SW 1271 (cell line): ENCODE measurements at regions not wholly inside any gene's neighbourhood (a gene's known extent, or its start where the extent isn't known, plus 50 kb on each side); places are given as distances from the start of the nearest gene placed in this dataset.

Experiments used
- DNase-seq, 2 experiments: peaks; one replicate each; lab custom pipeline; 2025; lab: John Stamatoyannopoulos, UW

DNA sequence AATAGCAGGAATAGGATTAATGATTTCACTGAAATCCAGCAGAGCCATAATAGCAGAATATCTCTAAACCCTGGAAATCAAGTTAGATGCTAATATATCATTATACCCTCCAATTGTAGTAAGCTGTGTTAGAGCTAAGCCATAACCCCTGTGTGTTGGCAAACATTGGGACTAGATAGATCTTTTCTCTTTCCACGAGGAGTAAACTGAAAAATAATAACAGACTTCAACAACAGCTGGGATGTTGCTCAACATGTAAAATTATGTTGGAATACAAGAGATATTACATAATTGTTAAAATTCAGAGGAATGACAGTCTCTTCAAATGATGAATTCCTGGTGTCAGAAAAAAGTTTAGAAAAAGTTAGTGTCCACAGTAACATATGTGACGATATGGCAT lies 383.8 kb downstream of the SNAPC1 start:
- no peak for DNase-seq

- no peak for DNase-seq
Measured at GRCh38 chr14:62156052-62156451, 393.8 kb downstream of the SNAPC1 start.

GRCh38 chr14:62158779-62159178 lies 396.6 kb downstream of the SNAPC1 start:
- DNase-seq, result no peak

DNA sequence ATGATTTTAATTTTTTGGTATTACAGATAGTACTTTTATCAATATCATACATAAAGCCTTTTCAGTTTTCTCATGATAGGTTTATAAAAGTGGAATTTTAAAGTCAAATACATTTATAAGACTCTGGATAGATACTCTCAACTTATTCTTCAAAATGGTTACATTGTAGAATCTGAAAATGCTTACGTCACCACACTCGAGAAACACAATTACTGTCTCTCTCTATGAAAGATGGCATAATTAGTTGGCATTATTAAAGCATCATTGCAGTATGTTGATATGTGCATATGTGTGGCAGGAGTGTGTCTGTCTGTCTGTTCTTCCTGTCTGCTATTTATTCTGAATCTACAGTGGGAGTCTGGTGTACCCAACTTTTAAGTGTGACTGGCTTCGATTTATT lies 397.1 kb downstream of the SNAPC1 start:
- DNase-seq, result no peak

DNA sequence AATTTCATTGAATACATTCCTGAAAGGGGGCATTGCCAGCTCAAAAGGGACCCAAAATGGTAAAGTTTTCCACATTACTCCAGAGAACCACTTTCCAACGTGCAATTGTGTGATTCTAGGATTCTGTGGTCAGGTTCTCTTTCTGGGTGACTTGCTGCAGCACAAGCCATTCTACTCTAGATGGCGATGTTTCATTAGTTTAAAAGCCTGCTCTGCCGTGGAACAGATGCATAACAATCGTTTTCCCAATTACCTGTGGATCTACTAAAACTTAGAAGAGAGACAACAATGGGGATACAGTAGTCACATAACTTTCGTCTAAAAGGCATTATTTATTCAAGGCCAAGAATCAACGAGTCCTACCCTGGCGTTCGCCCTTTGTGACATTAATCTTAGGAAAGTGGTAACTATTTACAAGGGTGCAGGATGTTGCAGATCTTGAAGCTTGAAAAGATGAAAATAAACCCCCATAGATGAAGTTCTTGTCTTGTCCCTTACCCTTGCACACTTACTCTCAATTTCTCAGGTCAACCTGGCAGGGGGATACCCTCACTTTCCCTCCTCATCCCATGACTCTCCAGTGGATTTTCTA lies 400.9 kb downstream of the SNAPC1 start:
- peak in 1 of 2 experiments; percentile 34 for DNase-seq

GRCh38 chr14:62168564-62169155 lies 406.4 kb downstream of the SNAPC1 start:
- peak in 1 of 2 experiments; percentile 3 for DNase-seq

- DNase-seq, result peak in 1 of 2 experiments; percentile 57
Measured at GRCh38 chr14:62179367-62180018, 417.3 kb downstream of the SNAPC1 start.

DNA sequence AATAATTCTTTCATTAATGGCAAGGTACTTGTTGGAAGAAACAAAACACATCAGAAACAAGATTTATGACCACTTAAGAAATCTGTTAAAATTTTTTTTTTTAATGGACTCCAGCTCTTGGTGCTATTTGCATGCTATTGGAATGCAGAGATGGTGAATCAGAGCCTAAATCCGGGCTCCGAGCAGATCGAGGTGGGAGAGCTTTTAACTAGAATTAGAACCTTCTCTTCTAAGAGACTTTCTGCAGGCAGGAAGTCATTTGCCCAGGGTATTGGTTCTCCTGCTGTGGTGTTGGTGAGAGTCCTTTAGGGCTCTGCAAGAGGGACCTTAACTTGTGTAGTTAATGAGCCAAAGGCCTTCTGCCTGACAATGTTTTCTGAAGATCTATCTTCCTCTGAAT lies 419.4 kb downstream of the SNAPC1 start:
- DNase-seq, result no peak

- no peak for DNase-seq
Measured at GRCh38 chr14:62185078-62185477, 422.9 kb downstream of the SNAPC1 start.

DNA sequence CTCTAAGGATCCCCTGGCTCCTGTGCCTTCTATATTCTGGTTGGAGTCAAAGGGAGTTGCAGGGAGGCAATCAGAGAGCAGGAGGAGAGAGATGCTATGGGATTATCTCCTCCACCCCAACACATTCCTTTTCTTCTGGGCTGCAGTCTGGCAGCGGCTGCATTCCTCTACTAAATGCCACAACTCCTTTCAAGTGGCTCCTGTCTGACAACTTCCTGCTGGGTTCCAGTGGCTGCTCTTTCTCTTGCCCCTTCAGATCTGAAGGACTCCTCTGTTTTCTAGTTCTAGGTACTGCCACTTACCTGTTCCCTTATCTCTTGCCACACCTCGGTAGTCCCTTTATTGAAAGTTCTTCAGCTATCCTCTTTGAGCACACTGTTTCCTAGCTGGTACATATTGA lies 425.0 kb downstream of the SNAPC1 start:
- DNase-seq, result no peak

DNA sequence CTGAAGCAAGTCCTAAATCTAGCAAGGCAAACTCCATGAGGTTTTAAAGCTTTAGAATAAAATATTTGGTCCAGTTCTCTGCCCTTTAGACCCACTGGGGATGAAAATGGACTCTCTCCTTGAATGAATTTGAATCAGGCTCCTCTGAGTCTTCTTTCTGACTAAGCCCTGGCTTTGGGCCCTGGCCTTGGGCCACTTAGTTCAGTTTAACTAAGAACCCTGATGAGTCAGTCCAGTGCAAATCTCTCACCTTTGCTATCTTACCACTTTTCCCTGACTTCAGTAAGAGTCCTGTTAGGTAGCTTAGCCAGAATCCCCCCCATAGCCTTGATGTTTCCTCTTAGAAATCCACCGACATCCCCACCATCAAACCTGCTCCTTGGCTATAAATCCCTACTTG lies 427.5 kb downstream of the SNAPC1 start:
- no peak for DNase-seq

GRCh38 chr14:62206456-62206855 lies 444.2 kb downstream of the SNAPC1 start:
- DNase-seq, result no peak

DNA sequence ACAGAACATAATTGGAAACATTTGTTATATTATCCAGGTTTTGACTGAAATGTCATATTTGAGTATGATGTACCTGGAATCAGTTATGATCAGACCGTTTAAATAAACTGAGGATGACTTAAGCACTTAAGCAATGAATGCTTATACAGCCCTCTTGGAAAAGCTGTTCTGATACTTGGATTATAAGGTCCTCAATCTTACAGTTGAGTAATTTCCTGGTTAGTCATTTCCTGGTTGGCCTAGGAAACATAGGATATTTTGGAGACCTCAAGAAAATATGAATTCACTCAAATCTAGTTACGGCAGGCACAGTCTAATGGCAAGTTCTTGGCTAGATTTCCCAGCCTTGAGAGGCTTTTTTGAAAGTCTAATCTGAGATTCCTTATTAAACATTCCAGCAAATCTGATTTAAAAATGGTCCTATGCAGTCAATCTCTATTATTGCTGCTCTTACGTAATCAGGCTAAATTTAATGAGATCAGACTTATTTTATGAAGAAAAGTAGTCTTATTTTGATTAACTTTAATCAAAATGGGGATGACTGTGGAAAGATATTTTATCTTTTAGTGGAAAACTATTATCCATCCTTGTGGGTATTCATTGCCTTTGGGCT lies 447.2 kb downstream of the SNAPC1 start:
- peak in 1 of 2 experiments; percentile 67 for DNase-seq

DNA sequence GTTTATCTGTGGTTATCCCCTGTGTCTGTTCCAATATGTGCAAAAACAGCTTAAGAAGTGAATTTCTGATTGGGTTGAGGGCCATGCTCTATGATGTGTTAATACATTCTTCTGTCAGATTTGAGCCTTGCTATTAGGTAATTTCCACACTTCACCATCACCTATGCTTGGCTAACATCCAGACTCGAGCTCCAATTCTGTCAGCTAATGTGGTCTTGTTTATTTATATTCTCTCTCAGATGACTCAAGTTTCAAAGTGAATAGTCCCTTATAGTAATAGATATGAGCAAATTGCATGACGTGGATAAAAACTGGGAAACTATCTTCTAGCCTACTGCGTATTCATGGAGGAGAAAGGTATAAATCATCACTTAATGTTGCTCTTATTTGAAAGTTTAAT lies 451.3 kb downstream of the SNAPC1 start:
- no peak for DNase-seq

DNA sequence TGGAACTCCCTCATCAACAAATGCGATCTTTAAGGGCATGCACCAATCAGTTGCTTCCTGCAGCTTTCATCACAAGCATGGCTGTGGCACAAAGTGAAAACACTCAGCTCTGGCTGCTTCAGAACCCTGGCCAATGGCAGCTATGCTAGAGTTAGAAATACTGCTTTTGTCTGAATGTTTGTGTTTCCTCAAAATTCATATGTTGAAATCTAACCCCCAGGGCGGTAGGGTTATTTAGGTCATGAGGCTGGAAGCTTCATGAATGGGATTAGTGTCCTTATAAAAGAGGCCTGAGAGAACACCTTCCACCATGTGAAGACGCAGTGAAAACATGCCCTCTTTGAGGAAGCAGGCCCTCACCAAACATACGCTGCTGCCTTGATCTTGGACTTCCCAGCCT lies 453.9 kb downstream of the SNAPC1 start:
- DNase-seq, result no peak

- no peak for DNase-seq
Measured at GRCh38 chr14:62234849-62235248, 472.6 kb downstream of the SNAPC1 start.

GRCh38 chr14:62244221-62244620 lies 482.0 kb downstream of the SNAPC1 start:
- DNase-seq, result no peak

GRCh38 chr14:62247266-62247665 lies 485.0 kb downstream of the SNAPC1 start:
- no peak for DNase-seq

DNA sequence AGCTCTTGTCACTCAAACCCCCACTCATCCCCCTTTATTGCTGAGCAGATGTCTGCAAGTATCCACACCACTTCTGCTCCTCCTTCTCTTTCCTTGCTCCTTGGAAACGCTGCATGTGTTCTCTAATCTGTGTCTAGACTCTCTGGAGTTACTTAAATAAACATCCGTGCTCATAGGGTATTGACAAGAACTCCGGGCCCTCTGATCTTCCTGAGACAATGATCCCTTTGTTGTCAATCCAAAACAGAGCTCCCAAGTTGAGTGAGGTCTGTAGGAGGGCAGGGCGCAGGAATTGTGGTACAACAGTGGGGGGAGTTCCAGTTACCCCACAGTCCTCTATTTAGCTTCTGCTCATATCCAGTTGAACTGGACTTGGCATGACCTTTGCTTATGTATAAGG lies 489.0 kb downstream of the SNAPC1 start:
- DNase-seq, result no peak

DNA sequence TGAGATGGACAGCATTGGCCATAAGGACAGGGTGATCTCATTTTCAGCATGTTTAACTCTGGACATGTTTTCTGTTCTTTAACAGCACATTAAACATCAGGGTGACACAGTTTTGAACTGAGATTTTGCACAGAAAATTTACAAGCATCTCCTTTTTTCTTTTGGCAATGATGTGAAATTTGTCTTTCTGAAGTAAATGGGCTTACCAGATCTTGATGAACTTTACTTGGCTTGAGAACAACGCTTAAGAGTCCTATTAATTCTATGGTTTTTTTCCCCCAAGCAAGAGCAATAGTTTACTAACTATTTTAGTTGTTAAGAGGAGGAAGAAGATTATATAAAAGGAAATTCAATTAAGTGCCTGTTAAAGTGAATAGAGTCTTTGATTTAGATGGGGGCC lies 491.0 kb downstream of the SNAPC1 start:
- no peak for DNase-seq

DNA sequence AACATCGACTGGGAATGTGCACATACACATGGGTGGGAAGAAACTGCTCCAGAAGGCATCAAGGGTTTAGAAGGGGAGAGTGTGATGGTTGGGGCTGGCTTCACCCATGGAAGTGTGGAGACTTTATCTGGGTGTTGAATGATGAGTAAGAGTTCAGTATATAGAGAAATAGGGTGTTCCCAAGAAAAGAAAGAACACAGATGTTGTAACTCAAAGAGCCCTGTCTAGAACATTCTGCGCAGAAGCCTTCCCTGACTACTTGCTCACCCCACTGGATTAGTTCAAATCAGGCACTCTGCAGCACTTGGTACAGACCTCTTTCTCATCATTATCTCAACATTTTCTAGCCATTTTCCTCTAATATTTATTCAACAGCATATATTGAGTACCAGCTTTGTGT lies 491.7 kb downstream of the SNAPC1 start:
- DNase-seq, result no peak

DNA sequence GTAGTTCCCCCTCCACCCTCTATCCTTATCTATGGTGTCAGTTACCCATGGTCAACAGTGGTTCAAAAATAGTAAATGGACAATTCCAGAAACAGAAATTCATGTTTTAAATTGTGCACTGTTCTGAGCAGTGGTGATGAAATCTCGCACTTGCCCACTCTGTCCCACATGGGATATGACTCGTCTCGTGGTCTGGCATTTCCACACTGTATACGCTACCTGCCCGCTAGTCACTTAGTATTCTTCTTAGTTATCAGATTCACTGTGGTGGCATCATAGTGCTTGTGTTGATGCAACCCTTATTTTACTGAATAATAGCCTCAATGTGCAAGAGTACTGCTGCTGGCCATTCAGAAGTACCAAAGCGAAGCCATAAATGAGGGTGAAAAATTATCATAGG lies 507.0 kb downstream of the SNAPC1 start:
- no peak for DNase-seq

DNA sequence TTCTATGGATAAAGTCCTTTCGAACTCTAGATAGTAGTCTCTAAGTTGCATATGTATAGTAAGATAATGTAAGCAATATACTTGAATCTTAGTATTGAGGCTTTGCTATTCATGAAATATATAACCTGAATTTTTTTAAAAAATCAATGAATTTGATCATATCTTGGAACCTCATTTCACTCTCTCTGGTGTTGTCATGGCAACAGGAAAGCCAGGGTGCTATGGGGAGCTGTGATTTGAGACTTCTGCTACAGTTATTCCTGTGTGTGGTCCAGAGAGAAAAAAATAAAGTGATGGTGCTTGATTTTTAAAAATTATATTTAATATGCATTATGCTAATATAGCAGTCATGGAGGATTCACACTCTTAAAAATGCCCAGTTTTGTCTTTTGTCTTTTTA lies 508.0 kb downstream of the SNAPC1 start:
- no peak for DNase-seq
